Neural cell (in vitro differentiated cells): ENCODE measurements at regions not wholly inside any gene's neighbourhood (a gene's known extent, or its start where the extent isn't known, plus 50 kb on each side); places are given as distances from the start of the nearest gene placed in this dataset.

Experiments used
- H2AFZ ChIP-seq: fragments of 200-600, 300-800 bp; sonication (generic), shearing (Covaris generic); 2 replicates; pipeline ENCODE4 v1.6.0; 2014; ENCODE audit warnings: low read depth, mild to moderate bottlenecking, antibody characterized with exemption, low read length, moderate library complexity
- H3F3A ChIP-seq: fragments of 200-600 bp; shearing (Covaris generic); 2 replicates; pipeline ENCODE4 v1.6.1; 2016; ENCODE audit warnings: mild to moderate bottlenecking, moderate library complexity, mixed read lengths, antibody characterized with exemption, low read length; ENCODE audit not compliant: insufficient read depth, poor library complexity, severe bottlenecking
- H3K27ac ChIP-seq: fragments of 200-600, 300-800 bp; sonication (generic), shearing (Covaris generic); 2 replicates; pipeline ENCODE4 v1.5.1; 2014; ENCODE audit warnings: mild to moderate bottlenecking, low read length, moderate library complexity
- H3K27me3 ChIP-seq: fragments of 300-800, 200-600 bp; sonication (generic), shearing (Covaris generic); 2 replicates; pipeline ENCODE4 v1.6.0; 2014; ENCODE audit warnings: mild to moderate bottlenecking, low read depth, low read length, moderate library complexity; ENCODE audit not compliant: insufficient read depth
- H3K36me3 ChIP-seq: fragments of 300-800, 200-600 bp; sonication (generic), shearing (Covaris generic); 2 replicates; pipeline ENCODE4 v1.5.1; 2014; ENCODE audit warnings: mild to moderate bottlenecking, antibody characterized with exemption, low read length, moderate library complexity; ENCODE audit not compliant: insufficient read depth
- H3K4me2 ChIP-seq: fragments of 300-800, 200-600 bp; sonication (generic), shearing (Covaris generic); 2 replicates; pipeline ENCODE4 v1.6.0; 2014; ENCODE audit warnings: mild to moderate bottlenecking, low read length
- H3K4me3 ChIP-seq: fragments of 300-800, 200-600 bp; sonication (generic), shearing (Covaris generic); 2 replicates; pipeline ENCODE4 v1.5.1; 2014; ENCODE audit warnings: mild to moderate bottlenecking, low read length, moderate library complexity
- H3K79me2 ChIP-seq: fragments of 200-600 bp; shearing (Covaris generic); replicated peaks from 2 replicates; pipeline ENCODE4 v1.6.0; 2014; ENCODE audit warnings: mild to moderate bottlenecking, low read length, moderate library complexity; ENCODE audit not compliant: insufficient read depth
- H3K9ac ChIP-seq: fragments of 300-800, 200-600 bp; sonication (generic), shearing (Covaris generic); 2 replicates; pipeline ENCODE4 v1.6.1; 2016; ENCODE audit warnings: mild to moderate bottlenecking, low read length, mixed read lengths
- H3K9me2 ChIP-seq: fragments of 200-600 bp; shearing (Covaris generic); 2 replicates; pipeline ENCODE4 v1.6.1; 2016; ENCODE audit warnings: mild to moderate bottlenecking, low read length, mixed read lengths; ENCODE audit not compliant: insufficient read depth
- H3K9me3 ChIP-seq: fragments of 200-600, 300-800 bp; sonication (generic), shearing (Covaris generic); 2 replicates; pipeline ENCODE4 v1.6.1; 2016; ENCODE audit warnings: mild to moderate bottlenecking, mixed run types, low read length, moderate library complexity, mixed read lengths
- H4K20me1 ChIP-seq: fragments of 200-600 bp; shearing (Covaris generic); 2 replicates; pipeline ENCODE4 v1.6.1; 2016; ENCODE audit warnings: mild to moderate bottlenecking, mixed run types; ENCODE audit not compliant: insufficient read depth
- CTCF ChIP-seq: fragments of 450-650 bp; IDR thresholded peaks from 2 replicates; pipeline ENCODE4 v1.5.1; 2014; ENCODE audit warnings: antibody characterized with exemption, mild to moderate bottlenecking, moderate library complexity; ENCODE audit not compliant: poor library complexity, severe bottlenecking
- EP300 ChIP-seq: fragments of 450-650 bp; conservative IDR thresholded peaks from 2 replicates; pipeline ENCODE4 v1.6.1; 2014; ENCODE audit warnings: antibody characterized with exemption, mild to moderate bottlenecking, moderate library complexity; ENCODE audit not compliant: poor library complexity, severe bottlenecking
- EZH2 ChIP-seq: fragments of 200-600, 300-800 bp; shearing (Covaris generic), sonication (generic); IDR thresholded peaks from 2 replicates; pipeline ENCODE4 v1.6.1; 2014; ENCODE audit warnings: antibody characterized with exemption, low read length, borderline replicate concordance, mild to moderate bottlenecking; ENCODE audit not compliant: insufficient read depth, poor library complexity, severe bottlenecking
- MXI1 ChIP-seq: fragments of 450-650 bp; conservative IDR thresholded peaks from 2 replicates; pipeline ENCODE4 v1.6.1; 2014; ENCODE audit warnings: antibody characterized with exemption, mild to moderate bottlenecking; ENCODE audit not compliant: poor library complexity, severe bottlenecking
- POLR2AphosphoS5 ChIP-seq: IDR thresholded peaks from 2 replicates; pipeline ENCODE4 v1.6.1; 2012
- RAD21 ChIP-seq: fragments of 450-650 bp; conservative IDR thresholded peaks from 2 replicates; pipeline ENCODE4 v1.6.1; 2014; ENCODE audit warnings: antibody characterized with exemption, mild to moderate bottlenecking, moderate library complexity
- REST ChIP-seq: IDR thresholded peaks from 2 replicates; pipeline ENCODE4 v1.6.1; 2012; ENCODE audit warnings: borderline replicate concordance
- SMC3 ChIP-seq: fragments of 450-650 bp; conservative IDR thresholded peaks from 2 replicates; pipeline ENCODE4 v1.6.1; 2014; ENCODE audit warnings: antibody characterized with exemption, mild to moderate bottlenecking, moderate library complexity; ENCODE audit not compliant: poor library complexity
- TAF1 ChIP-seq: IDR thresholded peaks from 2 replicates; pipeline ENCODE4 v1.6.1; 2012; ENCODE audit warnings: low read depth

GRCh38 chr9:88251903-88252302 lies 113.6 kb upstream of the SPATA31C2 start:
- Histone ChIP-seq H3K27me3 (no peaks in the 10 kb centered on the region), H3K36me3 (no peaks in the 10 kb centered on the region), H3K9me3 (no peaks in the 10 kb centered on the region), H3K9me2 (no peaks in the 10 kb centered on the region), H3K79me2 (no peaks in the 10 kb centered on the region), H4K20me1 (no peaks in the 10 kb centered on the region), H3F3A (no peaks in the 10 kb centered on the region), H3K4me3 (no peak overlapping the region), H2AFZ (no peak overlapping the region), H3K27ac (no peak overlapping the region), H3K4me2 (no peak overlapping the region), H3K9ac (no peak overlapping the region)
- TF ChIP-seq TAF1, result no peak
- TF ChIP-seq EP300, result no peak
- TF ChIP-seq SMC3, result no peak
- TF ChIP-seq EZH2, result no peak
- no peak for TF ChIP-seq CTCF
- TF ChIP-seq RAD21, result no peak
- no peak for TF ChIP-seq POLR2AphosphoS5
- no peak for TF ChIP-seq REST
- TF ChIP-seq MXI1, result no peak

GRCh38 chr9:88243736-88244135 lies 105.5 kb upstream of the SPATA31C2 start:
- H2AFZ ChIP-seq, result no peak overlapping the region

More at GRCh38 chr9:88243736-88244135, 105.5 kb upstream of the SPATA31C2 start:
- no peaks in the 10 kb centered on the region for H4K20me1 ChIP-seq
- H3F3A ChIP-seq, result no peaks in the 10 kb centered on the region
- H3K4me2 ChIP-seq, result no peak overlapping the region
- H3K79me2 ChIP-seq, result no peaks in the 10 kb centered on the region
- H3K9me3 ChIP-seq, result no peaks in the 10 kb centered on the region
- no peaks in the 10 kb centered on the region for H3K36me3 ChIP-seq
- H3K27ac ChIP-seq, result no peak overlapping the region
- H3K9ac ChIP-seq, result no peak overlapping the region
- H3K9me2 ChIP-seq, result no peaks in the 10 kb centered on the region
- no peaks in the 10 kb centered on the region for H3K27me3 ChIP-seq
- TF ChIP-seq REST (no peak), RAD21 (no peak), EZH2 (no peak), MXI1 (no peak), EP300 (no peak), POLR2AphosphoS5 (no peak), TAF1 (no peak), CTCF (no peak), SMC3 (no peak)
- H3K4me3 ChIP-seq, result no peak overlapping the region
